A673 (cell line): ENCODE measurements at regions not wholly inside any gene's neighbourhood (a gene's known extent, or its start where the extent isn't known, plus 50 kb on each side); places are given as distances from the start of the nearest gene placed in this dataset.
"Not testable (repeated sequence)": the region's sequence is repeated elsewhere in the genome, so short reads cannot be mapped to it uniquely, and the experiment has no call there.

Experiments used
- BruUV-seq: library from RNA; stranded (reverse); fragments of 400-500 nt; replicated peaks from 2 replicates; lab custom pipeline; 2021; lab: Mats Ljungman, UMichigan
- CTCF ChIA-PET: fragments of 300-600 bp; sonication (Branson Sonifier 250); formaldehyde crosslinking; loops from one replicate; lab custom pipeline; 2022; ENCODE audit warnings: antibody characterized with exemption; lab: Charles Lee
- POLR2A ChIA-PET: fragments of 300-600 bp; sonication (Branson Sonifier 250); formaldehyde crosslinking; loops from one replicate; lab custom pipeline; 2022; ENCODE audit warnings: antibody characterized with exemption; ENCODE audit not compliant: low non-redundant PET; lab: Charles Lee
- DNase-seq: peaks from one replicate; pipeline ENCODE4 v3.0.0-alpha.2; 2015; ENCODE audit warnings: low spot score
- H3K27ac ChIP-seq: fragments of 200-600 bp; sonication (generic); 2 replicates; pipeline ENCODE4 v1.5.1; 2016; ENCODE audit warnings: mixed run types, low read depth, mild to moderate bottlenecking, mixed read lengths, antibody characterized with exemption, low read length; ENCODE audit not compliant: poor library complexity, severe bottlenecking
- H3K27me3 ChIP-seq: fragments of 200-600 bp; sonication (generic); replicated peaks from 2 replicates; pipeline ENCODE4 v1.6.1; 2017; ENCODE audit warnings: mixed run types, low read depth, mild to moderate bottlenecking, mixed read lengths, antibody characterized with exemption, low read length; ENCODE audit not compliant: insufficient read depth, poor library complexity
- H3K36me3 ChIP-seq: fragments of 200-600 bp; sonication (generic); 2 replicates; pipeline ENCODE4 v1.6.1; 2016; ENCODE audit warnings: mixed run types, mild to moderate bottlenecking, mixed read lengths, antibody characterized with exemption, low read length; ENCODE audit not compliant: insufficient read depth, poor library complexity, severe bottlenecking
- H3K4me1 ChIP-seq: fragments of 200-600 bp; sonication (generic); 2 replicates; pipeline ENCODE4 v1.6.1; 2017; ENCODE audit warnings: mixed run types, mild to moderate bottlenecking, mixed read lengths, antibody characterized with exemption, low read length; ENCODE audit not compliant: insufficient read depth, poor library complexity, severe bottlenecking
- H3K4me3 ChIP-seq: fragments of 200-600 bp; sonication (generic); 2 replicates; pipeline ENCODE4 v1.5.1; 2016; ENCODE audit warnings: low read depth, mixed run types, mild to moderate bottlenecking, mixed read lengths, low read length; ENCODE audit not compliant: poor library complexity, severe bottlenecking
- H3K9me3 ChIP-seq: fragments of 200-600 bp; sonication (generic); 2 replicates; pipeline ENCODE4 v1.6.1; 2016; ENCODE audit warnings: mixed run types, low read depth, mild to moderate bottlenecking, mixed read lengths, antibody characterized with exemption, low read length; ENCODE audit not compliant: poor library complexity, severe bottlenecking
- EZH2 ChIP-seq: fragments of 200-600 bp; sonication (generic); IDR thresholded peaks from 2 replicates; pipeline ENCODE4 v1.6.1; 2017; ENCODE audit warnings: borderline replicate concordance, low read depth, mild to moderate bottlenecking, mixed read lengths, antibody characterized with exemption, low read length; ENCODE audit not compliant: poor library complexity, severe bottlenecking
- intact Hi-C: fragments of 100-400 bp; cut with micrococcal nuclease; formaldehyde crosslinking; loops from one replicate; pipeline ENCODE4 v1.10.0; 2022; ENCODE audit not compliant: unreplicated experiment
- TF ChIP-seq, protein P1 (sequence below): fragments of 300-800, 200-600 bp; sonication (generic); conservative IDR thresholded peaks from 2 replicates; pipeline ENCODE4 v1.5.1; 2017; ENCODE audit warnings: low read depth, mild to moderate bottlenecking, antibody characterized with exemption, low read length, moderate library complexity, mixed read lengths

DNA sequence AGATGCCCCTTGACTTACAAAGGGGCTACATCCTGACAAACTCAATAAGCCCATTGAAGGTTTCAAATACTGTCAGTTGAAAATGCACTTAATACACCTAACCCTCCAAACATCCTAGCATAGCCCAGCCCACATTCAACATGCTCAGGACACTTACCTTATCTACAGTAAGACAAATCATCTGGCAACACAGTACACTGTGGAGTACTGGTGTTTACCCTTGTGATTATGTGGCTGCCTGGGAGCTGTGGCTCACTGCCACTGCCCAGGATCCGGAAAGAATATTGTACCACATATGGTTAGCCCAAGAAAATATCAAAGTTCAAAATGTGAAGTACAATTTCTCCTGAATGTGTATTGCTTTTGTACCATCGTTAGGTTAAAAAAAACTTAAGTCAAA lies 562.2 kb downstream of the HTR1A start:
- ChIA-PET CTCF (no interaction called here), POLR2A (no interaction called here)
- TF ChIP-seq EZH2 = no peak
- TF ChIP-seq, protein P1, sequence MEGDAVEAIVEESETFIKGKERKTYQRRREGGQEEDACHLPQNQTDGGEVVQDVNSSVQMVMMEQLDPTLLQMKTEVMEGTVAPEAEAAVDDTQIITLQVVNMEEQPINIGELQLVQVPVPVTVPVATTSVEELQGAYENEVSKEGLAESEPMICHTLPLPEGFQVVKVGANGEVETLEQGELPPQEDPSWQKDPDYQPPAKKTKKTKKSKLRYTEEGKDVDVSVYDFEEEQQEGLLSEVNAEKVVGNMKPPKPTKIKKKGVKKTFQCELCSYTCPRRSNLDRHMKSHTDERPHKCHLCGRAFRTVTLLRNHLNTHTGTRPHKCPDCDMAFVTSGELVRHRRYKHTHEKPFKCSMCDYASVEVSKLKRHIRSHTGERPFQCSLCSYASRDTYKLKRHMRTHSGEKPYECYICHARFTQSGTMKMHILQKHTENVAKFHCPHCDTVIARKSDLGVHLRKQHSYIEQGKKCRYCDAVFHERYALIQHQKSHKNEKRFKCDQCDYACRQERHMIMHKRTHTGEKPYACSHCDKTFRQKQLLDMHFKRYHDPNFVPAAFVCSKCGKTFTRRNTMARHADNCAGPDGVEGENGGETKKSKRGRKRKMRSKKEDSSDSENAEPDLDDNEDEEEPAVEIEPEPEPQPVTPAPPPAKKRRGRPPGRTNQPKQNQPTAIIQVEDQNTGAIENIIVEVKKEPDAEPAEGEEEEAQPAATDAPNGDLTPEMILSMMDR = no peak
- H3K36me3 ChIP-seq = no peaks in the 10 kb centered on the region
- no peaks in the 10 kb centered on the region for H3K4me1 ChIP-seq
- no peak overlapping the region for H3K27ac ChIP-seq
- no peaks in the 10 kb centered on the region for H3K9me3 ChIP-seq
- DNase-seq = no peak
- no peak overlapping the region for H3K4me3 ChIP-seq
- BruUV-seq = no TSS peak
- peaks cover 19% of the 10 kb centered on the region for H3K27me3 ChIP-seq
- intact Hi-C loops = loop anchor here (5.0 to 10.0 kb wide), 3 partner anchors 273 to 1215 kb away; no protein-coding TSS in a partner anchor

DNA sequence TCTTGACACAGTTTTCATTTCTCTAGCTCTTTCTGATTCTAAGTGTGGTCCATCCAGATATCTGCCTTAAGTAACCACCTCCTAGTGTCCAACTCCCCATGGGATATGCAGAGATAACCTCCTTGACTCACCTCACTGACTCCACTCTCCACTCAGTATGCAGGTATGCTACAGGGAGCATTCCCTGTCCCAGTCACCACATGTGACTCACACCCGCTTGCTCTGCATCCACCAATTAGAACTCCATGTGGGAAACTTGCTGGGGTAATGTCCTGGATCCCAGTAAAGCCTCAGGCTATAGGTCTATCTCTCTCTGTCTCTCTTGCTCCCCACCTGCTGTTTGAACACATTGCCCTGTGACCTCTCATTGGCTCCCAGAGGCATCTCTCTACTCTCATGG lies 563.9 kb downstream of the HTR1A start:
- BruUV-seq = no TSS peak
- intact Hi-C loops = no loop called here
- no peak for TF ChIP-seq EZH2
- CTCF ChIA-PET = no interaction called here
- Histone ChIP-seq H3K27me3 (peaks cover 37% of the 10 kb centered on the region), H3K4me3 (no peak overlapping the region), H3K36me3 (no peaks in the 10 kb centered on the region), H3K9me3 (no peaks in the 10 kb centered on the region), H3K27ac (no peak overlapping the region), H3K4me1 (no peaks in the 10 kb centered on the region)
- DNase-seq = no peak
- POLR2A ChIA-PET = no interaction called here

DNA sequence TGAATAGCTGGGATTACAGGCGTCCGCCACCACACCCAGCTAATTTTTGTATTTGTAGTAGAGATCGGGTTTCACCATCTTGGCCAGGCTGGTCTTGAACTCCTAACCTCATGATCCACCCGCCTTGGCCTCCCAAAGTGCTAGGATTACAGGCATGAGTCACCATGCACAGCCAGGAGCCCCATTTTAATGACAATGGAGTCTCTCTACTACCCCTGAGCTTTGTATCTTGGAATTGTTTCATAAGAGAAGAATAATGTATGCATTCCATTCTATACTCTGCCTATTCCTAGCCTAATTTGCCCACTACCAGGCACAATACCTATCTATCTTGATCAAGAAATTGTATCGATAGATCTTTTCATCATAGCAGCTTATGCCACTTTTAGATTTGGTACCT lies 574.1 kb downstream of the HTR1A start:
- BruUV-seq, intact Hi-C loops, POLR2A ChIA-PET, CTCF ChIA-PET, H3K4me3 ChIP-seq, H3K4me1 ChIP-seq, H3K27ac ChIP-seq, DNase-seq, H3K9me3 ChIP-seq, H3K36me3 ChIP-seq: not testable (repeated sequence)
- H3K27me3 ChIP-seq = peaks cover 11% of the 10 kb centered on the region

DNA sequence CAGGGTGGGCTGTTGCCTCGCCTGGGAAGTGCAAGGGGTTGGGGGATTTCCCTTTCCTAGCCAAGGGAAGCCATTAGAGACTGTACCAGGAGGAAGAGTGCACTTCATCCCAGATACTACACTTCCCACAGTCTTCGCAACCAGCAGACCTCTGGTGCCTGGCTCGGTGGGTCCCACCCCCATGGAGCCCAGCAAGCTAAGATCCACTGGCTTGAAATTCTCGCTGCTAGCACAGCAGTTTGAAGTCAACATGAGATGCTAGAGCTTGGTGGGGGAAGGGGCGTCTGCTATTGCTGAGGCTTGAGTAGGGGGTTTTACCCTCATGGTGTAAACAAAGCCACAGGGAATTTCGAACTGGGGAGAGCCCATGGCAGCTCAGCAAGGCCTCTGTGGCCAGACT lies 586.4 kb downstream of the HTR1A start:
- Histone ChIP-seq H3K27ac (no peak overlapping the region), H3K4me3 (no peak overlapping the region), H3K9me3 (no peaks in the 10 kb centered on the region), H3K27me3 (no peaks in the 10 kb centered on the region), H3K36me3 (no peaks in the 10 kb centered on the region), H3K4me1 (no peaks in the 10 kb centered on the region)
- DNase-seq = no peak
- intact Hi-C loops = no loop called here
- ChIA-PET POLR2A (no interaction called here), CTCF (no interaction called here)
- no TSS peak for BruUV-seq
- TF ChIP-seq, protein P1 = no peak
- TF ChIP-seq EZH2 = no peak
